ENCODE measurements at regions not wholly inside any gene's neighbourhood (a gene's known extent, or its start where the extent isn't known, plus 50 kb on each side); places are given as distances from the start of the nearest gene placed in this dataset.
A peak's percentile ranks its signal among the peaks of the same experiment; 100 is the strongest.
"Not testable (repeated sequence)": the region's sequence is repeated elsewhere in the genome, so short reads cannot be mapped to it uniquely, and the experiment has no call there.

- H3K36me3 ChIP-seq (ENCODE audit: insufficient read depth, low read length), result no peaks in the 10 kb centered on the region
- no peaks in the 10 kb centered on the region for H3K9me3 ChIP-seq (ENCODE audit: low read depth, low read length)
- DNase-seq (ENCODE audit: low read depth, low spot score), result no peak
- no peak for TF ChIP-seq FOXP2 (optimal IDR thresholded peaks at IDR 0.05; ENCODE audit: control extremely low read depth, extremely low read length, insufficient read depth)
- no peak overlapping the region for H3K27ac ChIP-seq
- H3K9ac ChIP-seq (ENCODE audit: insufficient read length), result no peak overlapping the region
- H3K4me3 ChIP-seq, result no peak overlapping the region
Observed at GRCh38 chr7:47185839-47186238, 396.1 kb downstream of the TNS3 start.

- TF ChIP-seq FOXP2 (optimal IDR thresholded peaks at IDR 0.05; ENCODE audit: control extremely low read depth, extremely low read length, insufficient read depth) (no peak), POLR2AphosphoS5 (IDR thresholded peaks at IDR 0.05; ENCODE audit: borderline replicate concordance, low read depth, low read length) (no peak), EZH2 (IDR thresholded peaks at IDR 0.05) (no peak)
- DNase-seq (ENCODE audit: low read depth, low spot score), result no peak
- Histone ChIP-seq H3K9ac (ENCODE audit: insufficient read length) (no peak overlapping the region), H3K9me3 (ENCODE audit: low read depth, low read length) (no peaks in the 10 kb centered on the region), H3K4me3 (no peak overlapping the region), H3K36me3 (ENCODE audit: insufficient read depth, low read length) (no peaks in the 10 kb centered on the region), H3K27ac (no peak overlapping the region)
Observed at GRCh38 chr7:47185170-47185569, 396.7 kb downstream of the TNS3 start.

GRCh38 chr7:47183862-47184590 lies 397.9 kb downstream of the TNS3 start:
- TF ChIP-seq POLR2AphosphoS5 (IDR thresholded peaks at IDR 0.05; ENCODE audit: borderline replicate concordance, low read depth, low read length) (no peak), FOXP2 (optimal IDR thresholded peaks at IDR 0.05; ENCODE audit: control extremely low read depth, extremely low read length, insufficient read depth) (no peak), EZH2 (IDR thresholded peaks at IDR 0.05) (no peak)
- Histone ChIP-seq H3K4me3 (no peak overlapping the region), H3K9ac (ENCODE audit: insufficient read length) (no peak overlapping the region), H3K36me3 (ENCODE audit: insufficient read depth, low read length) (no peaks in the 10 kb centered on the region), H3K9me3 (ENCODE audit: low read depth, low read length) (no peaks in the 10 kb centered on the region), H3K27ac (no peak overlapping the region)
- DNase-seq (ENCODE audit: low read depth, low spot score), result no peak

GRCh38 chr7:47181746-47182361 lies 400.1 kb downstream of the TNS3 start:
- no peak overlapping the region for H3K27ac ChIP-seq
- no peak for DNase-seq (ENCODE audit: low read depth, low spot score)
- no peak overlapping the region for H3K4me3 ChIP-seq

GRCh38 chr7:47180516-47180826 lies 401.4 kb downstream of the TNS3 start:
- Histone ChIP-seq H3K27ac (no peak overlapping the region), H3K4me3 (no peak overlapping the region), H3K9ac (ENCODE audit: insufficient read length) (no peak overlapping the region), H3K36me3 (ENCODE audit: insufficient read depth, low read length) (no peaks in the 10 kb centered on the region), H3K9me3 (ENCODE audit: low read depth, low read length) (no peaks in the 10 kb centered on the region)
- no peak for DNase-seq (ENCODE audit: low read depth, low spot score)
- TF ChIP-seq FOXP2 (optimal IDR thresholded peaks at IDR 0.05; ENCODE audit: control extremely low read depth, extremely low read length, insufficient read depth), result no peak
- no peak for TF ChIP-seq EZH2 (IDR thresholded peaks at IDR 0.05)
- TF ChIP-seq POLR2AphosphoS5 (IDR thresholded peaks at IDR 0.05; ENCODE audit: borderline replicate concordance, low read depth, low read length), result no peak

More at GRCh38 chr7:47181746-47182361, 400.1 kb downstream of the TNS3 start:
- H3K36me3 ChIP-seq (ENCODE audit: insufficient read depth, low read length), result no peaks in the 10 kb centered on the region
- no peaks in the 10 kb centered on the region for H3K9me3 ChIP-seq (ENCODE audit: low read depth, low read length)
- no peak overlapping the region for H3K9ac ChIP-seq (ENCODE audit: insufficient read length)
- TF ChIP-seq EZH2 (IDR thresholded peaks at IDR 0.05) (no peak), FOXP2 (optimal IDR thresholded peaks at IDR 0.05; ENCODE audit: control extremely low read depth, extremely low read length, insufficient read depth) (no peak), POLR2AphosphoS5 (IDR thresholded peaks at IDR 0.05; ENCODE audit: borderline replicate concordance, low read depth, low read length) (no peak)

- DNase-seq (ENCODE audit: low read depth, low spot score), result peak; percentile 14
- no peak overlapping the region for H3K27ac ChIP-seq
- H3K36me3 ChIP-seq (ENCODE audit: insufficient read depth, low read length), result no peaks in the 10 kb centered on the region
- H3K9me3 ChIP-seq (ENCODE audit: low read depth, low read length), result no peaks in the 10 kb centered on the region
- no peak overlapping the region for H3K4me3 ChIP-seq
- no peak for TF ChIP-seq FOXP2 (optimal IDR thresholded peaks at IDR 0.05; ENCODE audit: control extremely low read depth, extremely low read length, insufficient read depth)
- TF ChIP-seq POLR2AphosphoS5 (IDR thresholded peaks at IDR 0.05; ENCODE audit: borderline replicate concordance, low read depth, low read length), result no peak
- no peak for TF ChIP-seq EZH2 (IDR thresholded peaks at IDR 0.05)
- no peak overlapping the region for H3K9ac ChIP-seq (ENCODE audit: insufficient read length)
Observed at GRCh38 chr7:47179812-47180515, 401.9 kb downstream of the TNS3 start.

- DNase-seq (ENCODE audit: low read depth, low spot score); H3K27ac ChIP-seq; H3K9ac ChIP-seq (ENCODE audit: insufficient read length): not testable (repeated sequence)
Observed at GRCh38 chr7:47172602-47173539, 409.0 kb downstream of the TNS3 start.

GRCh38 chr7:47170516-47170915 lies 411.4 kb downstream of the TNS3 start:
- Histone ChIP-seq H3K9me3 (ENCODE audit: low read depth, low read length) (no peaks in the 10 kb centered on the region), H3K4me3 (no peak overlapping the region), H3K36me3 (ENCODE audit: insufficient read depth, low read length) (no peaks in the 10 kb centered on the region), H3K27ac (no peak overlapping the region), H3K9ac (ENCODE audit: insufficient read length) (no peak overlapping the region)
- DNase-seq (ENCODE audit: low read depth, low spot score), result no peak
- no peak for TF ChIP-seq FOXP2 (optimal IDR thresholded peaks at IDR 0.05; ENCODE audit: control extremely low read depth, extremely low read length, insufficient read depth)
- TF ChIP-seq EZH2 (IDR thresholded peaks at IDR 0.05), result no peak
- TF ChIP-seq POLR2AphosphoS5 (IDR thresholded peaks at IDR 0.05; ENCODE audit: borderline replicate concordance, low read depth, low read length), result no peak

More at GRCh38 chr7:47172602-47173539, 409.0 kb downstream of the TNS3 start:
- H3K36me3 ChIP-seq (ENCODE audit: insufficient read depth, low read length); H3K4me3 ChIP-seq; H3K9me3 ChIP-seq (ENCODE audit: low read depth, low read length): not testable (repeated sequence)

All from SK-N-MC (cell line).